ENCODE measurements at regions not wholly inside any gene's neighbourhood (a gene's known extent, or its start where the extent isn't known, plus 50 kb on each side); places are given as distances from the start of the nearest gene placed in this dataset.

DNA sequence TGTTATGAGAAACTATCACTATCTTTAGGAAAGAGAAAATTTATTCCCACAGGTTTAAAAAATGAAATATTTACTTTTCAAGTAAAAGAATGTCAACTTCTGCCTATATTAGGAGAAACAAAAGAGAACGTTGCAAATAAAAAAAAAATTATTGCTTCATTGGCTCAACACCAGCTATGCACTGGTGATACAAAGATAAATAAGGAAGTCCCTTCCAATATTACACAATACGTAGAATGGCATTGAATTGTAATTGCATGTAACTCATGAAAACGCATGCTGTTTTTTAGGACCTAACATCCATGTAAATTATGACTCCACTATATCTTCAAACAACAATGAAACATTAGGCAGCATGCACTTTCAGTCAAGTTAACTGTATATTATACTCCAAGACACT, 56.4 kb upstream of the RERGL start:
- DNase-seq (ENCODE audit: extremely low spot score): no peak
- H3K9me3 ChIP-seq: no peaks in the 10 kb centered on the region
- H3K4me1 ChIP-seq: no peaks in the 10 kb centered on the region
- no peaks in the 10 kb centered on the region for H3K27me3 ChIP-seq
- no peak overlapping the region for H3K4me3 ChIP-seq
- TF ChIP-seq POLR2AphosphoS5 (IDR thresholded peaks at IDR 0.05): no peak
- TF ChIP-seq, protein P1, sequence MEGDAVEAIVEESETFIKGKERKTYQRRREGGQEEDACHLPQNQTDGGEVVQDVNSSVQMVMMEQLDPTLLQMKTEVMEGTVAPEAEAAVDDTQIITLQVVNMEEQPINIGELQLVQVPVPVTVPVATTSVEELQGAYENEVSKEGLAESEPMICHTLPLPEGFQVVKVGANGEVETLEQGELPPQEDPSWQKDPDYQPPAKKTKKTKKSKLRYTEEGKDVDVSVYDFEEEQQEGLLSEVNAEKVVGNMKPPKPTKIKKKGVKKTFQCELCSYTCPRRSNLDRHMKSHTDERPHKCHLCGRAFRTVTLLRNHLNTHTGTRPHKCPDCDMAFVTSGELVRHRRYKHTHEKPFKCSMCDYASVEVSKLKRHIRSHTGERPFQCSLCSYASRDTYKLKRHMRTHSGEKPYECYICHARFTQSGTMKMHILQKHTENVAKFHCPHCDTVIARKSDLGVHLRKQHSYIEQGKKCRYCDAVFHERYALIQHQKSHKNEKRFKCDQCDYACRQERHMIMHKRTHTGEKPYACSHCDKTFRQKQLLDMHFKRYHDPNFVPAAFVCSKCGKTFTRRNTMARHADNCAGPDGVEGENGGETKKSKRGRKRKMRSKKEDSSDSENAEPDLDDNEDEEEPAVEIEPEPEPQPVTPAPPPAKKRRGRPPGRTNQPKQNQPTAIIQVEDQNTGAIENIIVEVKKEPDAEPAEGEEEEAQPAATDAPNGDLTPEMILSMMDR (IDR thresholded peaks at IDR 0.05): no peak
- no peak for TF ChIP-seq EP300 (IDR thresholded peaks at IDR 0.05)
- TF ChIP-seq POLR2A (IDR thresholded peaks at IDR 0.05; ENCODE audit: low read depth): no peak
- H3K36me3 ChIP-seq: no peaks in the 10 kb centered on the region
- 50% methylated on average over 3 of the region's 3 CpGs for WGBS
- no peak overlapping the region for H3K27ac ChIP-seq (replicated peaks in 1 of 4)
- intact Hi-C loops (cut with DNase I): loop anchor here (10.0 kb wide), 1 partner anchor 78 kb away; no protein-coding TSS in a partner anchor

DNA sequence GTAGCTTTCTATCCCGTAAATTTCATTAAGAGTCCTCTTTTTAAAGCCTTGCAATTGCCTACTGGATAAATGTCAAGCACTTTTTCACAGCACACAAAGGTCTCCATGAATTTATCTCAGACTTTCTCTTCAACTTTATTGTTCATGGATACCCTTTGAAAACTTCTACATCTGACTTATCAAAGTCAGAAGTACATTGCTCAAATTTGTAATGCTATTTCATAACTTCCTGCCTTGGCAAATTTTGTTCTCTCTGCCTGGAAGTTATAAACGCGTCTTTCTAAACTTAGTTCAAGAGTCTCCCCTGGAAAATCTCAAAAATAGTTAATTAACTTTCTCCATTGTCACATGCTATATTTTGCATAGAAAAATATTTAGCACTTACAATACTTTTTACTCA, 55.9 kb upstream of the RERGL start:
- DNase-seq (ENCODE audit: extremely low spot score): no peak
- H3K4me1 ChIP-seq: no peaks in the 10 kb centered on the region
- WGBS: 70% methylated on average over 3 of the region's 3 CpGs
- no peak overlapping the region for H3K4me3 ChIP-seq
- H3K9me3 ChIP-seq: no peaks in the 10 kb centered on the region
- H3K36me3 ChIP-seq: no peaks in the 10 kb centered on the region
- TF ChIP-seq, protein P1 (IDR thresholded peaks at IDR 0.05): no peak
- no peak for TF ChIP-seq POLR2AphosphoS5 (IDR thresholded peaks at IDR 0.05)
- TF ChIP-seq POLR2A (IDR thresholded peaks at IDR 0.05; ENCODE audit: low read depth): no peak
- no peak for TF ChIP-seq EP300 (IDR thresholded peaks at IDR 0.05)
- no peak overlapping the region for H3K27ac ChIP-seq (replicated peaks in 1 of 4)
- H3K27me3 ChIP-seq: no peaks in the 10 kb centered on the region
- intact Hi-C loops (cut with DNase I): loop anchor here (10.0 kb wide), 1 partner anchor 79 kb away; no protein-coding TSS in a partner anchor

DNA sequence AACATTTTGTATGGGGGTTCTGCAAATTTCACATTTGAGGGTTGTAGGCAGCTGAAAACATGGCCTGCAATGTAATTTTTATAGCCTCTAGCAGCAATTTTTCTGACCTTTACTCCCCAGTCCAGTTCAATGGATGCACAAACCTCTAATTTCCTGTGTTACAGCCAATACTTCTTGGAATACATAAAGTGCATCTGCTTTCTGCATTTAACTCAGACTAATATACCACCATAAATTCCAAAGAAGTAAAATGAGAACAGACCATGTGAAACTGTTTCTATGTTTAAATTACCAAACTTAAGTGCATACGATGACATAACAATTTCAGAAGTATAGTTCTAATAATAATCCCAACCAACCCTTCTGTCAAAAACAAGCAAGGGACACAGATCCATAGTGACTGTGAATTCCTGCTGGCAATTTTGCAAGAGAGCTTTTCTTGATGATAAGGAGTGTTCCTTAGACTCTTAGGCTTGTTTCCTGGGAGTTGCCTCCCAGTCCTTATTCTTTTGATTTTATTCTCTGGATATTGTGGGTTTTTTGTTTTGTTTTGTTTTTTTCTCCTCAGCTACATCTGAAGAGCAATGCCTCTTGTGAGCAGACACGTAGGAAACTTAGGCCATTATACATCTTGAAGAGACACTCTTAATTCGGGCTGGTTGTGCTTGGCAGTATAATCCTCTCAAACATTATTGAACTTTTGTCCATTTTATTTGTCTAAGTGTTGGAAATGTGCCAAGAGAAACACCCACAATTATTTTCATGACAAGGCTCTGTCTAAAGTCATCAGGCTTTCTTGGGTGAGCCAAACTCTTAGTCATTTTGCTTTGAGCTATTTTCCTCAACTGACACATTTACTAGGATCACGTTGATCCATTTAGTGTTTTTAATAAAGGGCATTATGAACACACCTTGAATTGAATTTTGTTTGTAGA, 51.3 kb upstream of the RERGL start:
- H3K4me3 ChIP-seq: no peak overlapping the region
- no peaks in the 10 kb centered on the region for H3K9me3 ChIP-seq
- no peak overlapping the region for H3K27ac ChIP-seq (replicated peaks in 1 of 4)
- H3K27me3 ChIP-seq: no peaks in the 10 kb centered on the region
- no peaks in the 10 kb centered on the region for H3K36me3 ChIP-seq
- 42% methylated on average over 4 of the region's 4 CpGs for WGBS
- intact Hi-C loops (cut with DNase I): loop anchor here (10.0 kb wide), 1 partner anchor 83 kb away; no protein-coding TSS in a partner anchor
- H3K4me1 ChIP-seq: no peaks in the 10 kb centered on the region
- TF ChIP-seq POLR2A (IDR thresholded peaks at IDR 0.05; ENCODE audit: low read depth): no peak
- TF ChIP-seq EP300 (IDR thresholded peaks at IDR 0.05): no peak
- TF ChIP-seq POLR2AphosphoS5 (IDR thresholded peaks at IDR 0.05): no peak
- TF ChIP-seq, protein P1 (IDR thresholded peaks at IDR 0.05): no peak
- no peak for DNase-seq (ENCODE audit: extremely low spot score)

DNA sequence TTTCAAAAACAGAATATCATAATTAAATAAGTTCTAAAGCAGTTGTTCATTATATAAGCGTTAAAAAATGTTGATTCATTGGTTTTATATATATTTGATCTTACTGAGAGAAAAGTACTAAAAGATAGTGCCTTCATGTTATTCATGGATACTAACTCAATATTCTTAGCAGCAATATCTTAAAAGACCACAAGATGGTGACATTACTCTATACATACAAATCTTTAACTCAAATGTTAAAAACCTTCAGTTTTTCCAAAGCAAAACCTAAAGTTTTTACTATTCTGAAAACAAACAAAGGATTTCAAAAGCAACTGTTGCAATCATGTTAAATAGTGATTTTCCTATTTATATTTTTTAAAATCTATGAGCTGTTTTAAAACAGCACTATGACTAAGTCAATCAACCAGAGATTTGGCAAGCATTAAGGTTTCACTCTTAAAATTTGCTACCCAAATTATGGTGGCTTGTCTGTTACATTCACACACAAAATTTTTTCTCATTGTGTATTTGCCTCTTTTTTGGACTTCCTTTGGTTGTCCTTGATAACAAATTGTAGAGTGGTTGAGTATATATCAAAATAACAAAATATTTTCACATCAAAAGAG, 50.1 kb upstream of the RERGL start:
- DNase-seq (ENCODE audit: extremely low spot score): no peak
- TF ChIP-seq, protein P1 (IDR thresholded peaks at IDR 0.05): peak; percentile 50 to 66 (median 62)
- no peak for TF ChIP-seq POLR2A (IDR thresholded peaks at IDR 0.05; ENCODE audit: low read depth)
- no peak for TF ChIP-seq POLR2AphosphoS5 (IDR thresholded peaks at IDR 0.05)
- intact Hi-C loops (cut with DNase I): loop anchor here (10.0 kb wide), 1 partner anchor 85 kb away; no protein-coding TSS in a partner anchor
- no peak overlapping the region for H3K27ac ChIP-seq (replicated peaks in 1 of 4)
- H3K9me3 ChIP-seq: no peaks in the 10 kb centered on the region
- peaks cover 0 to 3% (median 0%) of the 10 kb centered on the region in 4 donors for H3K4me1 ChIP-seq
- H3K36me3 ChIP-seq: no peaks in the 10 kb centered on the region
- WGBS: 2% methylated on average over 1 of the region's 1 CpG
- no peaks in the 10 kb centered on the region for H3K27me3 ChIP-seq
- H3K4me3 ChIP-seq: no peak overlapping the region

Measured in esophagus muscularis mucosa (tissue), 4 donors.